ENCODE measurements at regions not wholly inside any gene's neighbourhood (a gene's known extent, or its start where the extent isn't known, plus 50 kb on each side); places are given as distances from the start of the nearest gene placed in this dataset.

- no peak for TF ChIP-seq POLR2AphosphoS5 (IDR thresholded peaks at IDR 0.05; ENCODE audit: low read depth)
- no peak for TF ChIP-seq CTCF (conservative IDR thresholded peaks at IDR 0.05; ENCODE audit: low read depth in 2 of 2)
- no peak for TF ChIP-seq ETS1 (IDR thresholded peaks at IDR 0.05)
- TF ChIP-seq EZH2 (IDR thresholded peaks at IDR 0.05; ENCODE audit: low read depth, unreplicated experiment): no peak
- no peak for TF ChIP-seq ZNF114 (CRISPR knock-in tag; IDR thresholded peaks at IDR 0.05)
- no peak for TF ChIP-seq EZH2phosphoT487 (IDR thresholded peaks at IDR 0.05; ENCODE audit: unreplicated experiment)
- TF ChIP-seq NANOG (IDR thresholded peaks at IDR 0.05; ENCODE audit: borderline replicate concordance): no peak
- TF ChIP-seq REST (IDR thresholded peaks at IDR 0.05; ENCODE audit: unreplicated experiment): no peak
These were observed 1735.6 kb upstream of the SPRY2 start for GRCh38 chr13:82076496-82076895.
